Renal cortex interstitium (tissue), 11 donors: ENCODE measurements at regions not wholly inside any gene's neighbourhood (a gene's known extent, or its start where the extent isn't known, plus 50 kb on each side); places are given as distances from the start of the nearest gene placed in this dataset.

Source experiments
- DNase-seq, 11 donors: peaks; one replicate each; pipeline ENCODE4 v3.0.0-alpha.2; 2013; ENCODE audit warnings: low read depth in 9 of 11, low spot score in 4 of 11; ENCODE audit errors: extremely low read depth in 1 of 11

- no peak for DNase-seq
Observed at GRCh38 chr5:24290536-24290935, 354.2 kb downstream of the CDH10 start.

DNA sequence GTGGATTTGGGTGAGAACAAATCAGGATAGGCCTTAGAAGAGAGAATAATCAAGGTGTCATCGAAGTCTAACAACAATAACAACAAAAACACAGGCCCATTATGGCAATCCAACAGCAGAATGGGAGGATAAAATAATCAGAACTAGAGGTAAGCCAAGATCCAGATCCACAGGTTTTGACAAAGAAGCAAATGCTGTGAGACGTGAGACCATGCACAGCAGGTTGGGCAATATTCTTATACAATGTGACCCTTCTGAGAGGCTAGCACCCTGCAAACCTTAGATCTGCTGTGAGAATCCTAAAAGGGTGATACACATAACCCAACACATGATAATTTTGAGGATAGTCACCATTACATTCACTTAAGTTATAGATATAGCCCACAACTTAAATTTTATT is 352.9 kb downstream of the CDH10 start:
- DNase-seq = no peak

DNA sequence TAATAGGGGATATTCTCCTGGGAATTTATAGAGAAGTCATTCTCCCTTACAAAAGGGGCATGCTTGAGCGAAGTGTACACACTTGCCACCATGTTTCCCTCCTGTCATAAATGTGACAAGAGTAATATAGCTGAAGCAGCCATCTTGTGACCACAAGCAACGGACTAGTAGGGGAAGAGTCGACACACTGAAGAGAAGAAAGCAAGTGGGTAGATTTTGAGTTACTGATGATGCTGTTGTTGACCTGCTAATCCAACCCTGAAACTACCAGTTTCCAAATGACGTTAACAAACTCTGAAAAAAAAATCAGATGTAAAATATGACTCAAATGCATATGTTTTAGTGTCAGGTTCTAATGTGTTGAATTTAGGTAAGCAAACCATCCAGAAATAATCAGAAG is 350.4 kb downstream of the CDH10 start:
- DNase-seq = no peak

- DNase-seq = no peak
Observed at GRCh38 chr5:24314106-24314505, 330.7 kb downstream of the CDH10 start.

GRCh38 chr5:24320643-24321042 is 324.1 kb downstream of the CDH10 start:
- no peak for DNase-seq

DNA sequence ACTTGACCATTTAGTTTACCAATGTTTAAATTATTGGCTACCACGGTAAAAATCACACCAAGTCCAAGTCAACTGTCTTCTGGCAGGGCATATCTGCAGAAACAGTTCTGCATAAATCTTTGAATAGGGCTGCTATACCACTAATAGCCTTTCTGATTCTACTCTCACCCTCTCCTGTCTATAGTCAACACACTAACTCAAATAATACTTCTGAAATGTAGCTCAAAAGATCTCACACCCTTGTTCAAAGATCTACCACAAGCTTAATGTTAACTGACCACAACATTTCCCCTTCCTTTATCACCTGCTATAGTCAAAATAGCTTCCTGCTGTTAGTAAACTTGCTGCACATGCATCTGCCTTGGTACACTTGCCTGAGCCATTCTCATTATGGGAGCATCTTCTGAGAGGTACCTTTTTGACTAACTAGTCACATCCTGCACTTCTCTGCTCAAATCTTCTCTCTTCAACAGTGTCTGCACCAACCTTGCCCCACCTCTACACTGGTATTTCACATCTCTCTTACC is 319.4 kb downstream of the CDH10 start:
- no peak for DNase-seq

GRCh38 chr5:24331531-24331930 is 313.2 kb downstream of the CDH10 start:
- no peak for DNase-seq

- DNase-seq = no peak
Observed at GRCh38 chr5:24347158-24347557, 297.6 kb downstream of the CDH10 start.

DNA sequence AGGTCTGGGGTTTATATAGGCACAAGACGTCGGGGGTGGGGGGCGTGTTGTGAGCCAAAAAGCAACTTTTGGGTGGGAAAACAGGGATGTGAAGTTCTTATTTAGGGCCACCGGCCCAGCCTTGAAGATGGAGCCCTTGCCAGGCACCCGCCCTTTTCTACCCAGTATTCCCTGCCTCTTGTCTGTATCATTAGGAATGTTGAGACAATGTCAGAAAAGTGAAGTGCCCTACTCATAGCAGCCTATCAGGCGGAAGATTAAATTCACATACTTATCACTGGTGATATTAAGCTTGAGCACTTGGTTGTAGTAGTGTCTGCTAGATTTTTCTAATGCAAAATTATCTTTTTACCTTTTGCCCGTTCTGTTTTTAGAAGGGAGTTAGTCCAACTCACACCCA is 293.5 kb downstream of the CDH10 start:
- no peak for DNase-seq

- peak in 1 of 11 donors; percentile 17 for DNase-seq
Observed at GRCh38 chr5:24353016-24353415, 291.8 kb downstream of the CDH10 start.

DNA sequence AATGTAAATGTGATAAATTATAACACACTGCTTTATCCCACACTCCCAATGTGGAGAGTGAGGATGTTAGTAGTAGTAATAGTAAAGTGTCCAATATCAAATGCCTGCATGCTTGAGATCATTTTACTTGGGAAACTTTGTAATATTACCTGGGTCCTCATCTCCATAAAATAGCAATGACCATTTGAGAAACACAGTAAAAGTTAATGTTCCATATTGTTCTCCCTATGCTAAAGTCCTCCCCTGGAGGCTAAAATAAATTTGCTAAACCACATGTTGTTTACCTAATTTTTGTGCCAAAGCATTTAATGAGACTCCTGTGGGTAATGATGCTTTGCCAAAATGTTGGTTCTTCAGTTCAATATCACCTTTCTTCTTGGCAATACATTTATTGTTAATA is 291.2 kb downstream of the CDH10 start:
- peak in 5 of 11 donors; percentile 17 to 64 (median 40) for DNase-seq

- DNase-seq = no peak
Observed at GRCh38 chr5:24363789-24364481, 280.8 kb downstream of the CDH10 start.

- DNase-seq = no peak
Observed at GRCh38 chr5:24364711-24365110, 280.1 kb downstream of the CDH10 start.

DNA sequence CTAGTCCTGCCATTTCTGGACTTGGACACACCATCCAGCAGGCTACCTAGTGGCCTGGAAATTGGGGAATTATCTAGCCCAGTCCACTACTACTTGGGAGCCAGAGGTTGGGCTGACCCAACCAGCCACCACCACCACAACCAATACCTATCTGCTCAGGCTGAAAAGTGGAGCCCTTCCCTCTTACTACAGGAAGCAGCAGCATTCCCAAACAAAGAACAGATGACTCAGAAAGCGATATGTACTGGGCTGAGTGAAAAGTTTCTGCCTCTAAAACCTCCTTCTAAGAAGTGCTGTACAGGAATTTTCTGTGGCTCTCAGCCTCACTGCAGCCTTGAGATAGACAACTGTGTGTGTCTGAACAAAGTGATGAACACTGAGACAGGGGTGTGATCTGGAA is 279.4 kb downstream of the CDH10 start:
- no peak for DNase-seq

GRCh38 chr5:24367216-24367615 is 277.6 kb downstream of the CDH10 start:
- DNase-seq = no peak

- no peak for DNase-seq
Observed at GRCh38 chr5:24368115-24368514, 276.7 kb downstream of the CDH10 start.

- DNase-seq = no peak
Observed at GRCh38 chr5:24376210-24376609, 268.6 kb downstream of the CDH10 start.

GRCh38 chr5:24376616-24377015 is 268.2 kb downstream of the CDH10 start:
- no peak for DNase-seq

DNA sequence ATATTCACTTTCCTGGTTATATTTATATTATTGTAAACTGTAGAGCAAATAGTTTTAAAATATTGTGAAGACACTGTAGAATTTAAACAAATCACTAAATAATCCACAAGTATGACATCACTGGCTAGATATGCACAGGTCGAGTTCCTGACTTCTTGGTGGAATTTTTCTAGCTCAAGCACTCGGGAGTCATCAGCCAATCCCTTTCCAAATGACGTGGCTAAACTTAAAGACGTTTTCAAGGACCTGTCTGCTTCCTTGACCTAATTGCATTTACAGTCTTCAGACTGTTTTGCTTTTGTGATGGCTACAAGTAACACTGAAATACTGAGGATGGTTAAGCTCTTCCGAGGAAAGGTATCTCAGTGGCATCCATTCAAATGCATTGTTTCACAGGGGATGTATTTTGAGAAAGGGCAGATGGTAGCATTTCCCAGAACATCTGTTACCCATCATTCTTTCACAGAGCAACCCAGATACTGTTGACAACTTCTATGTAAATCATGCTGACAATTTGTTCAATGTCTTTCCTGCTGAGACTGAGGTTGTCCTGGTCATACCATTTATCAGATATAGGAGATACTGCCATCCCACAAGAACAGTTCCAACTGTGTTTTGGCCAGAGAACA is 262.8 kb downstream of the CDH10 start:
- DNase-seq = no peak

DNA sequence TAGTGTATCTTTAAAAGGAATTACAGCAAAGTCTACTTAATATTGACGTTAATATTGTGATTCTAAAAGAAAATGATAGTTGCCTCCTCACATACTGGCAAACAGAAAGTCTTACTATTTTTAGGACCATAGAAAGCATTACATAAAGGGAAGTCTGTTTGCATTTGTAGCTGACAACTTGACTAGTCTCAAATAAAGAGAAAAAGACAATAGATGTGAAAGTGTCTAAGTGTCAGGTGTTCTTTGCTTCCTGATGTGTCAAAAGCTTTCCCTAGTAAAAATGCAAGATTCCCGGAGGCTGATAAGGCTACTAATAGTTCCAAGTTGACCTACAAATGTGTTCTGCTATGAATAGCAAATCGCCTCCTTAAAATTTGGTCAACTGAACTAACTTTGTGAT is 259.7 kb downstream of the CDH10 start:
- no peak for DNase-seq

DNA sequence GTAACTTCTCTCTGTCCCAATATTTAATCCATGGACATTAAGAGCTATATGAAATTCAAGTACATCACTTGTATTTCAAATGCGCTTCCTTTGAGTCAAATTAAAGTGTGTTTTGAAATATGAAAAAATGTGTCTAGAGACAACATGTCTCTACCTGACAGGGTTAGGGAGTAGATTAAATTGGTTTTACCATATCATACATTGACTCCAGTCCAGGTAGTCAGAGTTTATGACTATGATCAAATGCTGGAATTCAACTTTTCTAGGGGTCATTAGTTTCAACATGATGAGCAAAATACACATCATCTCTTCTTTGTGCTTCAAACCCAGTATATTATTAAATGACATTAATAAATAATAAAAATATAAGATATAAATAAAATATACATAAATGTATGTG is 259.2 kb downstream of the CDH10 start:
- DNase-seq = no peak
